KMS-11 (cell line): ENCODE measurements at regions not wholly inside any gene's neighbourhood (a gene's known extent, or its start where the extent isn't known, plus 50 kb on each side); places are given as distances from the start of the nearest gene placed in this dataset.

Experiments used
- H2AFZ ChIP-seq: fragments of 200-600 bp; sonication (generic); 2 replicates; pipeline ENCODE4 v1.6.1; 2016; ENCODE audit warnings: antibody characterized with exemption, mixed run types, low read depth
- H3K27ac ChIP-seq: fragments of 200-600 bp; sonication (generic); 2 replicates; pipeline ENCODE4 v1.6.1; 2016; ENCODE audit warnings: mild to moderate bottlenecking, mixed run types
- H3K27me3 ChIP-seq: fragments of 200-600 bp; sonication (generic); 2 replicates; pipeline ENCODE4 v1.6.1; 2017; ENCODE audit warnings: mild to moderate bottlenecking, low read depth, mixed run types, moderate library complexity; ENCODE audit not compliant: insufficient read depth
- H3K36me3 ChIP-seq: fragments of 200-600 bp; sonication (generic); 2 replicates; pipeline ENCODE4 v1.6.1; 2017; ENCODE audit warnings: mild to moderate bottlenecking, mixed run types; ENCODE audit not compliant: insufficient read depth
- H3K4me1 ChIP-seq: fragments of 200-600 bp; sonication (generic); 2 replicates; pipeline ENCODE4 v1.6.1; 2016; ENCODE audit warnings: mild to moderate bottlenecking, low read depth, mixed run types; ENCODE audit not compliant: poor library complexity, severe bottlenecking
- H3K4me2 ChIP-seq: fragments of 200-600 bp; sonication (generic); 2 replicates; pipeline ENCODE4 v1.7.0; 2016; ENCODE audit warnings: mild to moderate bottlenecking, mixed run types
- H3K4me3 ChIP-seq: fragments of 200-600 bp; sonication (generic); IDR thresholded peaks from 2 replicates; pipeline ENCODE4 v1.6.1; 2017; ENCODE audit warnings: low read depth, low read length, mixed read lengths; ENCODE audit not compliant: insufficient read depth
- H3K79me2 ChIP-seq: fragments of 200-600 bp; sonication (generic); 2 replicates; pipeline ENCODE4 v1.6.1; 2016; ENCODE audit warnings: low read depth, mixed run types; ENCODE audit not compliant: insufficient read depth
- H3K9ac ChIP-seq: fragments of 200-600 bp; sonication (generic); 2 replicates; pipeline ENCODE4 v1.6.1; 2016; ENCODE audit warnings: mild to moderate bottlenecking, mixed run types
- H4K20me1 ChIP-seq: fragments of 200-600 bp; sonication (generic); 2 replicates; pipeline ENCODE4 v1.6.1; 2016; ENCODE audit warnings: mild to moderate bottlenecking, mixed run types; ENCODE audit not compliant: insufficient read depth
- TF ChIP-seq, protein P1 (sequence below): fragments of 200-600 bp; sonication (generic); conservative IDR thresholded peaks from 2 replicates; pipeline ENCODE4 v1.6.1; 2017; ENCODE audit warnings: low read depth, mild to moderate bottlenecking, antibody characterized with exemption, low read length, moderate library complexity, mixed read lengths

GRCh38 chr7:153930696-153931095 is 121.5 kb upstream of the DPP6 start:
- Histone ChIP-seq H2AFZ (no peak overlapping the region), H4K20me1 (no peaks in the 10 kb centered on the region), H3K4me3 (no peak overlapping the region), H3K4me1 (no peaks in the 10 kb centered on the region), H3K27ac (no peak overlapping the region), H3K27me3 (no peaks in the 10 kb centered on the region), H3K4me2 (no peak overlapping the region), H3K79me2 (no peaks in the 10 kb centered on the region), H3K36me3 (no peaks in the 10 kb centered on the region), H3K9ac (no peak overlapping the region)
- TF ChIP-seq, protein P1, sequence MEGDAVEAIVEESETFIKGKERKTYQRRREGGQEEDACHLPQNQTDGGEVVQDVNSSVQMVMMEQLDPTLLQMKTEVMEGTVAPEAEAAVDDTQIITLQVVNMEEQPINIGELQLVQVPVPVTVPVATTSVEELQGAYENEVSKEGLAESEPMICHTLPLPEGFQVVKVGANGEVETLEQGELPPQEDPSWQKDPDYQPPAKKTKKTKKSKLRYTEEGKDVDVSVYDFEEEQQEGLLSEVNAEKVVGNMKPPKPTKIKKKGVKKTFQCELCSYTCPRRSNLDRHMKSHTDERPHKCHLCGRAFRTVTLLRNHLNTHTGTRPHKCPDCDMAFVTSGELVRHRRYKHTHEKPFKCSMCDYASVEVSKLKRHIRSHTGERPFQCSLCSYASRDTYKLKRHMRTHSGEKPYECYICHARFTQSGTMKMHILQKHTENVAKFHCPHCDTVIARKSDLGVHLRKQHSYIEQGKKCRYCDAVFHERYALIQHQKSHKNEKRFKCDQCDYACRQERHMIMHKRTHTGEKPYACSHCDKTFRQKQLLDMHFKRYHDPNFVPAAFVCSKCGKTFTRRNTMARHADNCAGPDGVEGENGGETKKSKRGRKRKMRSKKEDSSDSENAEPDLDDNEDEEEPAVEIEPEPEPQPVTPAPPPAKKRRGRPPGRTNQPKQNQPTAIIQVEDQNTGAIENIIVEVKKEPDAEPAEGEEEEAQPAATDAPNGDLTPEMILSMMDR = no peak

DNA sequence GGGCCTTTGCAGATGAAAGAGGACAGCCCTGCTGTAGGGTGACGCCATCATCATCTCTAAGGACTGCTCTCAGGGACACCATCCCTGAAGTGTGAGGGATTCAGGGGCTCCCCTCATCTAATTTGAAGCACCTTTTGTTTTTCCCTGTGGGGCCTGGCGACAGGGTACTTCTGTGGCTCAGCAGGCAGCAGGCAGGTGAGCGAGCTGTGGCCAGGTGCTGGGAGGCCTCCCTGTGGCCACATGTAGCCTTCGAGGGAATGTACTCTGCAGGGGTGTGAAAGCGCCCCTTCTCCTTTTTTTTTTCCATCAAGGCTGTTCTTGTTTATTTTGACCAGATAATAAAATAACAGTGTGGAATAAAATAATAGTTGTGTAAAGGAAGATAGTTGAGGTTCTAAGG is 118.2 kb upstream of the DPP6 start:
- Histone ChIP-seq H4K20me1 (no peaks in the 10 kb centered on the region), H3K27ac (no peak overlapping the region), H3K79me2 (no peaks in the 10 kb centered on the region), H3K4me3 (no peak overlapping the region), H3K27me3 (no peaks in the 10 kb centered on the region), H3K9ac (no peak overlapping the region), H2AFZ (no peak overlapping the region), H3K4me2 (no peak overlapping the region), H3K4me1 (no peaks in the 10 kb centered on the region), H3K36me3 (no peaks in the 10 kb centered on the region)
- TF ChIP-seq, protein P1 = no peak

DNA sequence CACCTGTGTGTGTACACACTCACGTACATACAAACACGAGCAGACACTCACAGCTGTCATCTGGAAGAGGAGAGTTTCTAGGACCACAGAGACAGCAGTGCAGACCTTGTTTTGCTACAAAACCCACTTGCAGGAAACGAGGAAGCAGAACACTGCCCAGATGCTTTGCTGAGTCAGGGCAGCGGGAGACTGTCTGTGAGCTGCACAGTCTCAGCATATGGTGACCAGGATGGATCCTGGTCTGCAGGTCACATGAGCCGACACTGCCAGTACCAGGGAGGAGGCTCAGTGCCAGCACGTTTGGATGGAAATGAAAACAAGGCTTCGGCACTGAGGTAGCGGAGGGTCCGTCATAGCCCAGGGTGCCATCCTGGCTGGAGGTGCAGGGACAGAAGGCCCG is 117.6 kb upstream of the DPP6 start:
- H3K27ac ChIP-seq = no peak overlapping the region
- H4K20me1 ChIP-seq = no peaks in the 10 kb centered on the region
- H3K4me3 ChIP-seq = no peak overlapping the region
- H3K79me2 ChIP-seq = no peaks in the 10 kb centered on the region
- no peak overlapping the region for H2AFZ ChIP-seq
- no peak overlapping the region for H3K9ac ChIP-seq
- no peaks in the 10 kb centered on the region for H3K4me1 ChIP-seq
- no peaks in the 10 kb centered on the region for H3K27me3 ChIP-seq
- H3K4me2 ChIP-seq = no peak overlapping the region
- no peaks in the 10 kb centered on the region for H3K36me3 ChIP-seq
- TF ChIP-seq, protein P1 = no peak

- TF ChIP-seq, protein P1 = no peak
- Histone ChIP-seq H3K27ac (no peak overlapping the region), H3K27me3 (no peaks in the 10 kb centered on the region), H3K4me2 (no peak overlapping the region), H3K36me3 (no peaks in the 10 kb centered on the region), H3K9ac (no peak overlapping the region), H2AFZ (no peak overlapping the region), H4K20me1 (no peaks in the 10 kb centered on the region), H3K79me2 (no peaks in the 10 kb centered on the region), H3K4me3 (no peak overlapping the region), H3K4me1 (no peaks in the 10 kb centered on the region)
Observed at GRCh38 chr7:153935095-153935494, 117.1 kb upstream of the DPP6 start.

DNA sequence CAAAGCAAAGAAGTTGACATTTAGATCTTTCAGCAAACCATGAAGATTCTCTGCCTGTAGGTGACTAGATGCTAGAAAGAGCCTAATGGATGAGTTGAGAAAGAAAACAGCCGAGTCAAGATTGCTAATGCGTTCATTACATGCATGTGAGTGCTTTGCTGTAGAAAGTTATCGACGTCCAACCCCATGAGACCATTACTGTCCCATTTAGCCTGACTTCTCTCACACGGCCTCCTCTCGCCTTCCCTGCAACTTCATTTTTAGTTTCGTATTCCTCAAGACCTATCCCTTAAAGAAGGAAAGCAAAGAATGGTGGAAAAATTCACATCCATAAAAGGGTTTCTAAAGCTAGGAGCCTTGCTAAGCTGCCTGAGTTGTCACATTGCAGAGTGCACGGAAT is 113.7 kb upstream of the DPP6 start:
- Histone ChIP-seq H3K9ac (no peak overlapping the region), H4K20me1 (no peaks in the 10 kb centered on the region), H3K4me2 (no peak overlapping the region), H2AFZ (no peak overlapping the region), H3K36me3 (no peaks in the 10 kb centered on the region), H3K79me2 (no peaks in the 10 kb centered on the region), H3K27me3 (no peaks in the 10 kb centered on the region), H3K4me1 (no peaks in the 10 kb centered on the region), H3K27ac (no peak overlapping the region), H3K4me3 (no peak overlapping the region)
- TF ChIP-seq, protein P1 = no peak
